ENCODE measurements at regions not wholly inside any gene's neighbourhood (a gene's known extent, or its start where the extent isn't known, plus 50 kb on each side); places are given as distances from the start of the nearest gene placed in this dataset.
A peak's percentile ranks its signal among the peaks of the same experiment; 100 is the strongest.
"Not testable (repeated sequence)": the region's sequence is repeated elsewhere in the genome, so short reads cannot be mapped to it uniquely, and the experiment has no call there.

- peak; percentile 97 for ATAC-seq
Observed at GRCh38 chr5:62233083-62234046, 72.6 kb upstream of the KIF2A start.

GRCh38 chr5:62236593-62236992, 69.4 kb upstream of the KIF2A start:
- ATAC-seq: peak; percentile 14

DNA sequence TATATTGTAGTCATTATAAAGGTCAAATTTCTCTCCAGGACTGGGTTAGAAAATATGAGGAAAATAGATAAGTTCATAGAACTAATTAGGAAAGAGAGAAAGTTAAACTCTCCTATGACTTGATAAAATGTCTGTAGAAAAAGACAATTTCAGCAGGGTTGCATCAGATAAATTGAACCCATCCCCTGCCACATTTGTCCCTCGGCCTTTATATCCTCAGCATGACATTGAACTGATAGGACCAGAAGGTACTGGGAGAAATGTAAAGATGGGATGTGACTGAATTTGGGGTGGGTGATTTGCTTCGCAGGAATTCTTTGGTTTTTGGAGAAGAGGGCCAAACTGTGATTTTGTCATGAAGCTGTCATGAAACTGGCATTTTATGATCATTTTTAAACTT, 68.1 kb upstream of the KIF2A start:
- not testable (repeated sequence) for ATAC-seq

GRCh38 chr5:62238584-62238983, 67.4 kb upstream of the KIF2A start:
- not testable (repeated sequence) for ATAC-seq

GRCh38 chr5:62240494-62240893, 65.5 kb upstream of the KIF2A start:
- not testable (repeated sequence) for ATAC-seq

DNA sequence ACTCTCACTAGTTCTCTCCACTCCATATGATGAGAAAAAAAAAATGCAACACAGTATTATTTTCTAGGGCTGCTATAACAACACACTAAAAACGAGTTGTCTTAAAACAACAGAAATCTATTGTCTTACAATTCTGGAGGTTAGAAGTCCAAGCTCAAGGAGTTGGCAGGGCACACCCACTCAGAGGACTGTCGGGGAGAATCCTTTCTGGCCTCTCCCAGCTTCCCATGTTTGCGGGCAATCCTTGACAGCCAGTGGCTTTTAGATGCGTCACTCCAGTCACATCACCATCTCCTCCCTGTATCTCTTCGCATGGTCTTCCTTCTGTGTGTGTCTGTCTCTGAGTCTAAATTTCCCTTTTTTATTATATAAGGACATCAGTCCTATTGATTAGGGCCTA, 64.0 kb upstream of the KIF2A start:
- not testable (repeated sequence) for ATAC-seq

DNA sequence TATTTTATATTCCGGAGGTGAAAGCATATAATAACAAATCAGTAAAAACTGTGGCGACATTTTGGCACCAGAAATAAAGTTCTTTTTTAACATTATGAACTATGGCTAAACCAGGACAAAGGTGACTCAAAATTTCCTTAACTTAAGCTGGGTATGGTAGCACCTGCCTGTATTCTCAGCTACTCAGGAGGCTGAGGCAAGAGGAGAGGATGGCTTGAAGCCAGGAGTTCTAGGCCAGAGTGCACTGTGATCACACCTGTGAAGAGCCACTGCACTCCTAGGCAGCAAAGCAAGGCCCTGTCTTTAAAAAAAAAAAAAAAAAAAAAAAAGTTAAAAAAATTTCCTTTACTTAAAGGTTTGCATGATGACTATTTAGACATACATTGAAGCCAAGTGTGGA, 63.0 kb upstream of the KIF2A start:
- ATAC-seq: not testable (repeated sequence)

GRCh38 chr5:62248192-62248591, 57.8 kb upstream of the KIF2A start:
- peak; percentile 99 for ATAC-seq

DNA sequence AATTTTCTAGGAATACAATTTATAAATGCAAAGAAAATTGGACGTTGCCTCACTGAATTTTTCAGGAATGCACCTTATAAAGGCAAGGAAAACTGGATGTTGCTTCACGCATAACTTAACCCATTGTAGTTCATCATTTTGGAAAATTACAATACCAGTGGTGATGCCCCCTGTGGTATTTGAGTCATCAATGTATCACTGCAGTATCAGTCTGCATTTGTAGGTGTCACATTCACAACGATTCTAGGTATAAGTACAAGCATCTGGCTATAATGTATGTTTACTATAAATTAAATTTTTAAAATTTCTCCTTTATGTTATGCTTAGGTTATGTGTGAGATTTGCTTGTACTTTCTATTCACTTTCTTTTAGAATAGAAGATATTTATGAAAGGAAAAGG, 55.9 kb upstream of the KIF2A start:
- not testable (repeated sequence) for ATAC-seq

DNA sequence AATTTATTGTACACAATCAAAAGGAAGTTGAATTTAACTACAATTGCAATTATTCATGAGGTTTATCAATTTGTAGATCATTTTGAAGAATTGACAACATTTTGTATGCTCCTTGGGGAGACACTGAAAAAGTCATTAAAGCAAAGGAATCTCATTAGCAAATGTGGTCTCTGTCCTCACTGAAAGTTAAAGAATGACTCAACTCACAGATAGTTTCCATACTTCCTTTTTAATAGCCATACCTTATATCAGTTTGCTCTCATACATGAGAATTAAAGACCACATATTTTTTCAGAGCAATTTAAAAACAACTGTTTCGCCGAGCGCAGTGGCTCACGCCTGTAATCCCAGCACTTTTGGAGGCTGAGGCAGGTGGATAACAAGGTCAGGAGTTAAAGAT, 55.1 kb upstream of the KIF2A start:
- ATAC-seq: not testable (repeated sequence)

DNA sequence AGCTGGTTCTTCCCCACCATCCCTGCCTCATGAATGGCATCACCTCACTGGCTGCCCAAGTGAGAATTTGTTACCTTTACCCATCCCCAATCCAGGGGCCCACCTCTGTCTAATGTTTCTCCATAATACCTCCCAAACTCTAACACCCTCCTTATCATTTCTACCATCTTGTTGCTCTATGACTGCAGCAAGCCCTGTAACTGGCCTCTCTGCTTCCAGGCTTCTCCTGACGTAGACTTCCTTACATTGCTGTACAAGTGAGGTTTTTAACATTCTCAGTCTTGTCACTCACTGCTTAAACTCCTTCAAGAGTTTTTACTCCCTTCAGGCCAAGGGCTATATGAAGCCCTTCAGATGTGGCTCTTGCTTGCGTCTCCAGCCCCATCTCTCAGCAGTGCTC, 53.5 kb upstream of the KIF2A start:
- not testable (repeated sequence) for ATAC-seq

DNA sequence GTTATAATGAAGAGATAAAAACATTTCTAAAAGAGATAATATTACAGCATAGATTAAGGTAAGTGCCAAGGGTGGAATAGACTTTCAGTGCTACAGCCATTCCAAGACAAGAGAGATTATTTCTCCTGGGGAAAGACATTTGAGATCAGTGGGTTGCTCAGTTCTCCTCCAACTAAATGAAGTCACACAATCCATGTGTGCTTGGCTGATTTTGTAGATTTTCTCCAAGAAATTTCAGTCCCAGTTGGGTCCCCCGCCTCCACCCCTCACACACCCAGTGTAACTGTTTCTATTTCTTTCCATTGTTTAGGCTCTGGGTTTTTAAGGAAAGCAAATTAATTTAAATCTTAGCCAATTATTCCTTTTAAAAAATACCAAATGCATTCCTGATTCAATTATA, 50.5 kb upstream of the KIF2A start:
- ATAC-seq: not testable (repeated sequence)

GRCh38 chr5:62256161-62257019, 49.6 kb upstream of the KIF2A start:
- ATAC-seq: peak; percentile 55

Data from esophagus mucosa (tissue), 1 donor.